ENCODE measurements at regions not wholly inside any gene's neighbourhood (a gene's known extent, or its start where the extent isn't known, plus 50 kb on each side); places are given as distances from the start of the nearest gene placed in this dataset.

- TF ChIP-seq REST (IDR thresholded peaks at IDR 0.05; ENCODE audit: low read depth) (no peak), EZH2phosphoT487 (IDR thresholded peaks at IDR 0.05; ENCODE audit: borderline replicate concordance) (no peak), POLR2A (IDR thresholded peaks at IDR 0.05; ENCODE audit: borderline replicate concordance, extremely low read depth, insufficient read depth, insufficient read length) (no peak), CTCF (IDR thresholded peaks at IDR 0.05 in 2 of 3, conservative IDR thresholded peaks at IDR 0.05 in 1 of 3; ENCODE audit: borderline replicate concordance in 1 of 3, insufficient read depth in 1 of 3, low read depth in 2 of 3, low read length in 2 of 3) (no peak), EZH2 (IDR thresholded peaks at IDR 0.05) (no peak), POLR2AphosphoS5 (IDR thresholded peaks at IDR 0.05; ENCODE audit: low read depth, low read length) (no peak)
These were observed 141.7 kb upstream of the DAAM1 start for GRCh38 chr14:59046746-59047145.
